HEK293 (cell line): ENCODE measurements at regions not wholly inside any gene's neighbourhood (a gene's known extent, or its start where the extent isn't known, plus 50 kb on each side); places are given as distances from the start of the nearest gene placed in this dataset.

Experiments
- CTCF ChIA-PET: fragments of 350-600 bp; formaldehyde crosslinking; extraction: SDS; loops from one replicate; lab custom pipeline; 2021; ENCODE audit warnings: antibody characterized with exemption; lab: Yijun Ruan, JAX
- POLR2A ChIA-PET: fragments of 300-600 bp; formaldehyde crosslinking; extraction: SDS; loops from one replicate; lab custom pipeline; 2020; ENCODE audit warnings: antibody characterized with exemption, inconsistent platforms; lab: Yijun Ruan, JAX
- H3K27ac ChIP-seq: fragments of 200-500 bp; sonication (Bioruptor generic); 2 replicates; pipeline ENCODE4 v1.5.1; 2014; ENCODE audit warnings: low read depth, low read length, control low read depth, inconsistent platforms; ENCODE audit errors: extremely low read depth
- H3K36me3 ChIP-seq, 2 experiments: fragments of 200-500 bp in 1 of 2; sonication (Bioruptor generic) in 1 of 2; 1 replicate in 1 of 2; 2 replicates in 1 of 2; pipeline ENCODE4 v1.5.1; 2014 to 2017; ENCODE audit warnings: inconsistent platforms in 2 of 2, low read length in 2 of 2; ENCODE audit not compliant: control insufficient read depth in 2 of 2, insufficient read depth in 1 of 2
- H3K4me1 ChIP-seq: fragments of 200-500 bp; sonication (Bioruptor generic); 2 replicates; pipeline ENCODE4 v1.5.1; 2014; ENCODE audit warnings: mild to moderate bottlenecking, low read length, inconsistent platforms; ENCODE audit not compliant: control insufficient read depth, insufficient read depth
- H3K4me3 ChIP-seq: 2 replicates; pipeline ENCODE4 v1.5.1; 2011; ENCODE audit warnings: low read depth, mild to moderate bottlenecking, control low read depth, low read length, moderate library complexity
- H3K9me3 ChIP-seq: fragments of 200-500 bp; sonication (Bioruptor generic); 2 replicates; pipeline ENCODE4 v1.5.1; 2014; ENCODE audit warnings: low read depth, low read length, inconsistent platforms; ENCODE audit not compliant: control insufficient read depth, insufficient read depth
- HIC1 ChIP-seq: fragments of 450-650 bp; formaldehyde crosslinking; IDR thresholded peaks from 2 replicates; pipeline ENCODE4 v1.5.1; 2016; ENCODE audit warnings: missing biosample characterization, missing genetic modification characterization
- IKZF3 ChIP-seq: fragments of 450-650 bp; IDR thresholded peaks from 2 replicates; pipeline ENCODE4 v1.5.0; 2018; ENCODE audit warnings: missing biosample characterization, mild to moderate bottlenecking, missing genetic modification characterization, moderate library complexity
- KLF17 ChIP-seq: fragments of 450-650 bp; formaldehyde crosslinking; IDR thresholded peaks from 2 replicates; pipeline ENCODE4 v1.5.1; 2016; ENCODE audit warnings: missing biosample characterization, missing genetic modification characterization
- OSR2 ChIP-seq: fragments of 450-650 bp; formaldehyde crosslinking; IDR thresholded peaks from 2 replicates; pipeline ENCODE4 v1.5.1; 2016; ENCODE audit warnings: missing biosample characterization, missing genetic modification characterization
- PRDM1 ChIP-seq: fragments of 450-650 bp; formaldehyde crosslinking; IDR thresholded peaks from 2 replicates; pipeline ENCODE4; 2016; ENCODE audit warnings: missing biosample characterization, missing genetic modification characterization
- SCRT1 ChIP-seq: fragments of 450-650 bp; formaldehyde crosslinking; IDR thresholded peaks from 2 replicates; pipeline ENCODE4 v1.5.1; 2016; ENCODE audit warnings: missing biosample characterization, missing genetic modification characterization, borderline replicate concordance
- TRIM28 ChIP-seq: IDR thresholded peaks from 2 replicates; pipeline ENCODE4 v1.6.1; 2011; ENCODE audit warnings: low read length, control low read depth, borderline replicate concordance
- ZBTB26 ChIP-seq: fragments of 450-650 bp; formaldehyde crosslinking; optimal IDR thresholded peaks from 2 replicates; pipeline ENCODE3; 2016; ENCODE audit warnings: missing biosample characterization, mild to moderate bottlenecking, missing genetic modification characterization
- ZFP69B ChIP-seq: fragments of 450-650 bp; formaldehyde crosslinking; IDR thresholded peaks from 2 replicates; pipeline ENCODE4 v1.5.1; 2016; ENCODE audit warnings: missing biosample characterization, missing genetic modification characterization
- ZNF114 ChIP-seq: fragments of 450-650 bp; formaldehyde crosslinking; IDR thresholded peaks from 2 replicates; pipeline ENCODE4 v1.5.0; 2017; ENCODE audit warnings: missing biosample characterization, missing genetic modification characterization
- ZNF157 ChIP-seq: fragments of 450-650 bp; formaldehyde crosslinking; IDR thresholded peaks from 2 replicates; pipeline ENCODE4 v1.5.1; 2016; ENCODE audit warnings: missing biosample characterization, missing genetic modification characterization
- ZNF174 ChIP-seq: fragments of 450-650 bp; formaldehyde crosslinking; IDR thresholded peaks from 2 replicates; pipeline ENCODE4 v1.5.0; 2017; ENCODE audit warnings: missing biosample characterization, mild to moderate bottlenecking, missing genetic modification characterization
- ZNF354C ChIP-seq: fragments of 450-650 bp; formaldehyde crosslinking; IDR thresholded peaks from 2 replicates; pipeline ENCODE4 v1.5.1; 2016; ENCODE audit warnings: missing biosample characterization, missing genetic modification characterization, low read depth, borderline replicate concordance
- ZNF366 ChIP-seq: fragments of 450-650 bp; formaldehyde crosslinking; conservative IDR thresholded peaks from 2 replicates; pipeline ENCODE4 v1.5.1; 2016; ENCODE audit warnings: missing biosample characterization, missing genetic modification characterization
- ZNF398 ChIP-seq: fragments of 450-650 bp; formaldehyde crosslinking; IDR thresholded peaks from 2 replicates; pipeline ENCODE4 v1.5.1; 2017; ENCODE audit warnings: missing biosample characterization, missing genetic modification characterization
- ZNF423 ChIP-seq: fragments of 450-650 bp; formaldehyde crosslinking; IDR thresholded peaks from 2 replicates; pipeline ENCODE4 v1.5.1; 2016; ENCODE audit warnings: missing biosample characterization, missing genetic modification characterization
- ZNF514 ChIP-seq: fragments of 450-650 bp; formaldehyde crosslinking; IDR thresholded peaks from 2 replicates; pipeline ENCODE4 v1.5.1; 2016; ENCODE audit warnings: missing biosample characterization, missing genetic modification characterization
- ZNF518A ChIP-seq: fragments of 450-650 bp; formaldehyde crosslinking; conservative IDR thresholded peaks from 2 replicates; pipeline ENCODE4 v1.5.1; 2016; ENCODE audit warnings: low read depth, missing biosample characterization, missing genetic modification characterization
- ZNF776 ChIP-seq: fragments of 450-650 bp; formaldehyde crosslinking; IDR thresholded peaks from 2 replicates; pipeline ENCODE4 v1.5.0; 2017; ENCODE audit warnings: missing biosample characterization, missing genetic modification characterization, borderline replicate concordance
- ZNF785 ChIP-seq: fragments of 450-650 bp; formaldehyde crosslinking; IDR thresholded peaks from 2 replicates; pipeline ENCODE4 v1.5.1; 2016; ENCODE audit warnings: missing biosample characterization, missing genetic modification characterization

GRCh38 chr13:112159575-112160547, 92.9 kb downstream of the SOX1 start:
- no peak overlapping the region for H3K27ac ChIP-seq
- ChIA-PET POLR2A (no interaction called here), CTCF (no interaction called here)
- no peaks in the 10 kb centered on the region for H3K4me1 ChIP-seq
- no peaks in the 10 kb centered on the region for H3K9me3 ChIP-seq
- no peak overlapping the region for H3K4me3 ChIP-seq
- no peaks in the 10 kb centered on the region for H3K36me3 ChIP-seq
- no peak for TF ChIP-seq OSR2 (tag by site-specific recombination)
- TF ChIP-seq, all 188 proteins: peak for 0

- Histone ChIP-seq H3K4me3 (no peak overlapping the region), H3K9me3 (no peaks in the 10 kb centered on the region), H3K27ac (no peak overlapping the region), H3K4me1 (no peaks in the 10 kb centered on the region), H3K36me3 (no peaks in the 10 kb centered on the region)
- no peak for TF ChIP-seq ZNF366 (tag by site-specific recombination)
- TF ChIP-seq ZNF398, result no peak
- TF ChIP-seq HIC1, result no peak
- TF ChIP-seq ZNF114 (tag by site-specific recombination), result no peak
- no peak for TF ChIP-seq ZNF514 (tag by site-specific recombination)
- TF ChIP-seq OSR2 (tag by site-specific recombination), result no peak
- TF ChIP-seq PRDM1, result no peak
- TF ChIP-seq ZNF423, result no peak
- TF ChIP-seq ZNF785 (tag by site-specific recombination), result no peak
- TF ChIP-seq KLF17 (tag by site-specific recombination), result no peak
- TF ChIP-seq IKZF3 (tag by site-specific recombination), result no peak
- TF ChIP-seq ZNF157, result no peak
- TF ChIP-seq TRIM28, result no peak
- no peak for TF ChIP-seq ZBTB26 (tag by site-specific recombination)
- TF ChIP-seq ZNF776 (tag by site-specific recombination), result no peak
- no peak for TF ChIP-seq ZFP69B (tag by site-specific recombination)
- no peak for TF ChIP-seq ZNF354C
- TF ChIP-seq SCRT1 (tag by site-specific recombination), result no peak
- no peak for TF ChIP-seq ZNF518A (tag by site-specific recombination)
- no peak for TF ChIP-seq ZNF174 (tag by site-specific recombination)
- ChIA-PET CTCF (no interaction called here), POLR2A (no interaction called here)
Measured at GRCh38 chr13:112160558-112160957, 93.6 kb downstream of the SOX1 start.
